Naive thymus-derived CD8-positive, alpha-beta T cell (primary cell): ENCODE measurements at regions not wholly inside any gene's neighbourhood (a gene's known extent, or its start where the extent isn't known, plus 50 kb on each side); places are given as distances from the start of the nearest gene placed in this dataset.
"Not testable (repeated sequence)": the region's sequence is repeated elsewhere in the genome, so short reads cannot be mapped to it uniquely, and the experiment has no call there.

Source experiments
- ATAC-seq, 2 donors: fragments of 150-1000 bp; cut with Tn5 transposase in 1 of 2; sonication (Bioruptor Pico), chemical (Tn5 transposase) in 1 of 2; 1 replicate in 1 of 2; 2 replicates in 1 of 2; pipeline ENCODE4 v1.10.0; 2021; ENCODE audit warnings: mild to moderate bottlenecking in 2 of 2, moderate library complexity in 2 of 2
- POLR2A ChIA-PET: fragments of 350-600 bp; sonication (Branson Sonifier 250); formaldehyde crosslinking; loops from one replicate; lab custom pipeline; 2021; ENCODE audit warnings: antibody characterized with exemption; lab: Charles Lee
- DNase-seq, 10 donors: peaks; one replicate each; pipeline versions ENCODE4 v3.0.0 to v3.0.0-alpha.2; 2020 to 2022
- H3K27ac Mint-ChIP-seq, 10 donors: one replicate each; pipeline ENCODE4 v1.8.0; 2020 to 2022; ENCODE audit warnings: mild to moderate bottlenecking in 10 of 10, mixed read lengths in 10 of 10, moderate library complexity in 4 of 10, inconsistent platforms in 1 of 10
- H3K27me3 Mint-ChIP-seq, 5 donors: one replicate each; pipeline ENCODE4 v1.8.0; 2021 to 2022; ENCODE audit warnings: mixed read lengths in 5 of 5
- H3K36me3 Mint-ChIP-seq, 3 donors: one replicate each; pipeline ENCODE4 v1.8.0; 2020 to 2022; ENCODE audit warnings: mixed read lengths in 3 of 3, mild to moderate bottlenecking in 2 of 3, inconsistent platforms in 1 of 3
- H3K4me1 Mint-ChIP-seq, 4 donors: one replicate each; pipeline ENCODE4 v1.8.0; 2021 to 2022; ENCODE audit warnings: mixed read lengths in 4 of 4
- H3K4me3 Mint-ChIP-seq, 10 donors: one replicate each; pipeline ENCODE4 v1.8.0; 2020 to 2022; ENCODE audit warnings: mild to moderate bottlenecking in 10 of 10, mixed read lengths in 10 of 10, moderate library complexity in 6 of 10, inconsistent platforms in 1 of 10
- H3K9me3 Mint-ChIP-seq, 9 donors: one replicate each; pipeline ENCODE4 v1.8.0; 2020 to 2022; ENCODE audit warnings: mixed read lengths in 9 of 9, mild to moderate bottlenecking in 3 of 9, inconsistent platforms in 1 of 9, moderate library complexity in 1 of 9

DNA sequence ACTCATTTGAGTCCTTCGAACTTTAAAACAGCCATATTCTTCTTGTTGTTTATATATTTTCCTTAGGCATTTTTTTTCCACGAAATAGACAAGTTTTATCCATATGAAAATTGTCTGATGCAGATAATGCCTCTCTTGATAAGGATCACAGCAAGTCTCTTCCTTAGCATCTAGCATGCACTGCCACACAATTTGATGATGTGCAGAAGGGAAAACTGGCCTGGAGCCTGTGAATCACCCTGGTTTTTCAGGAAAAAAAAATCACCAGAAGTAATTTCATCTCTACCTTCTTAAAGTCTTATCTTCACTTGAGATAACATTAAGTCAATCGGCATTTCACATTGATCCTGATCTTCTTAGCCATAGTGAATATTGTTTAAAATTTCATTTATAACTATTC lies 199.8 kb downstream of the TENT5A start:
- DNase-seq (no peak), ATAC-seq (no peak)
- no peak overlapping the region for H3K27ac Mint-ChIP-seq
- no peak overlapping the region for H3K4me3 Mint-ChIP-seq
- peaks cover 0 to 22% (median 4%) of the 10 kb centered on the region in 9 donors for H3K9me3 Mint-ChIP-seq
- no peaks in the 10 kb centered on the region for H3K4me1 Mint-ChIP-seq
- no peaks in the 10 kb centered on the region for H3K36me3 Mint-ChIP-seq
- no peaks in the 10 kb centered on the region for H3K27me3 Mint-ChIP-seq
- POLR2A ChIA-PET = no interaction called here

DNA sequence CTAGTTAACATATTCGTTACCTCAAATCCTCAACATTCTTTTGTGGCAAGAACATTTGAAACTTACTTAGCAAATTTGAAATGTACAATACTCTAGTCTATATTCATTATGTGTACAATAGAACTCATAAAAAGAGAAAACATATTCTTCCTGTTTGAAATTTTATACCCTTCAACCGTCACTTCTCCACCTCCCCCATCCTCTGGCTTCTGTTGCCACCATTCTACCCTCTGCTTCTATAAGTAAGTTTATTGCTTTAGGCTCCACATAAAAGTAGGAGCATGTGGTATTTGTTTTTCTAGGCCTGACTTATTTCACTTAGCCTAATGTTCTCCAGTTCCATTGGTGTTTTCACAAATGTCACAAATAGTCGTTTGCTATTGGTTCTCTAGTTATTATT lies 205.3 kb downstream of the TENT5A start:
- H3K4me1 Mint-ChIP-seq = no peaks in the 10 kb centered on the region
- no peaks in the 10 kb centered on the region for H3K36me3 Mint-ChIP-seq
- no peak overlapping the region for H3K4me3 Mint-ChIP-seq
- peaks cover 2 to 33% (median 10%) of the 10 kb centered on the region in 9 donors for H3K9me3 Mint-ChIP-seq
- H3K27me3 Mint-ChIP-seq = no peaks in the 10 kb centered on the region
- DNase-seq (no peak), ATAC-seq (no peak)
- no peak overlapping the region for H3K27ac Mint-ChIP-seq
- POLR2A ChIA-PET = no interaction called here

DNA sequence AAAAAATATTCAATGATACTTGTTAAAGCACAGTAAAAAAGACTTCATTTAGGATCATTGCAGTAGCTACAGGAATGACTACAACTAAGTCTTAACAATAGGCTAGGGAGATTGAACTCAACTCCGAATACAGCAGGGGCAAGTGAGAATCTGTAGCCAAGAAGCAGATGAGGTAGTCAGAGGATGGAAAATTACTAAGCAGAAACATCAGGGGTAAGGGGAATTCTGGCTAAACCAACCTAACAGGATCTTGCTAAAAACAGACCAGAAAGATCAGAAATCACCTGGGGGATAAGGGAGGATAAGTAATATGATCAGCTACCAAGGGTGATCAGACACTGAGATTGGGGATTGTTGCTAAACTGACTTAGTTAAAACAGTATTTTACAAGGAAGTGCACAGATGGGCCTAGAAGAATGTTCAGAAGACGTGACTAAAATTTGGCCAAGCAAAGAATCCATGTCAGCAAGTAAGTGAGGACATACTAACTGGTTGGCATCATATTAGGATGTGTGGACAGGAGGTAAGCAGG lies 217.5 kb downstream of the TENT5A start:
- Mint-ChIP-seq H3K27ac (no peak overlapping the region), H3K4me1 (no peaks in the 10 kb centered on the region), H3K4me3 (no peak overlapping the region), H3K36me3 (peaks cover 0 to 1% (median 0%) of the 10 kb centered on the region in 3 donors), H3K27me3 (no peaks in the 10 kb centered on the region), H3K9me3 (peaks cover 0 to 11% (median 1%) of the 10 kb centered on the region in 9 donors)
- ATAC-seq (no peak), DNase-seq (no peak)
- POLR2A ChIA-PET = no interaction called here

DNA sequence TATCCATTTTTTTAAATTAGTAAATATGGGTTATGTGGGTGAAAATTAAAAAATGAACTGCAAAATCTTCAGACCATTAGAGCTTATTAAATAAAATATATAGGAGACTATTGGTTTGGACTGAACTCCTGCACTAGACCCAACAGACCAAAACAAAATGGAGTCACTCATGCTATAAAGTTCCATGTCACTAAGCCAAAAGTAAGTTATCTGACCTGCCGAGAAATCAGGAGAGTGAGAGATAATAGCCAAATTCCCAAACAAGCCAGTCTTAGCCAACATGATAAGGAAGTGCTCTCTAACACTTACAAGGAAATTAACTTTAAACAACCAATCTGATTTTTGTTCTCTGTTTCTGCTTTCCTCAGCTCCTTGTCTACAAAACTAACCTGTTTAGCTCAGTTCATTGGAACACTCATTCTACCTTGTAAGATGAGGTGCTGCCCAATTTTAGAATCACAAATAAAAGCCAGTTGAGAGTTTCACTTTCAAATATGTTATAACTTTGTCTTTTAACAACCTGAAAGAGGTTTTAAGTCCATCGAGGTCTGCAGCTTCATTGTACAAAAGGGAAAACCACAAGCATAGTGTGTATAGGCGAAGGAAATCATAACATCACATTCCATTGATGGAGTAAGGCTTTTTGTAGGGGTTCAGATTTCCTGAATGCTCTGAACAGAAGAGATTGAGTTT lies 220.5 kb downstream of the TENT5A start:
- no peaks in the 10 kb centered on the region for H3K27me3 Mint-ChIP-seq
- POLR2A ChIA-PET = no interaction called here
- H3K4me1 Mint-ChIP-seq = no peaks in the 10 kb centered on the region
- peaks cover 0 to 1% (median 0%) of the 10 kb centered on the region in 3 donors for H3K36me3 Mint-ChIP-seq
- H3K27ac Mint-ChIP-seq = no peak overlapping the region
- DNase-seq (no peak), ATAC-seq (no peak)
- no peak overlapping the region for H3K4me3 Mint-ChIP-seq
- H3K9me3 Mint-ChIP-seq = peaks cover 0 to 11% (median 1%) of the 10 kb centered on the region in 9 donors

DNA sequence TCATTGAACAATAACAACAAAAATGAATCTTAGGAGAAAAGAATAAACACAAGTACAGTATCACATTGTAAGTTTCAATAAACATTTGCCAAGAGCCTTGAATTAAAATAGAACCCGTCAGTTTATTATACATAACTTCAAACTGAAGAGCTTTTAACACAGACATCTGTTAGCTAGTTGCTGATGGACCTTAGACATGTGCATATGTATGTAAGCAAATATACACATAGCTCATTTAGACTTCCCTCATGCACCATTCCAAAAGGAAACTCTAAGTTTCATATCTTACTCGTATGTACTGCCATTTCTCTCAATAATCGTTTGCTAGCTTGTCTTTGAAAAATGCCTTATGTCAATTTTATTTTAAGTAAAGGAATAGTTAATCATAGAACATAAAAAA lies 235.0 kb downstream of the TENT5A start:
- POLR2A ChIA-PET = no interaction called here
- DNase-seq (no peak), ATAC-seq (no peak)
- peaks cover 0 to 20% (median 2%) of the 10 kb centered on the region in 9 donors for H3K9me3 Mint-ChIP-seq
- no peak overlapping the region for H3K27ac Mint-ChIP-seq
- no peaks in the 10 kb centered on the region for H3K36me3 Mint-ChIP-seq
- no peaks in the 10 kb centered on the region for H3K4me1 Mint-ChIP-seq
- H3K4me3 Mint-ChIP-seq = no peak overlapping the region
- no peaks in the 10 kb centered on the region for H3K27me3 Mint-ChIP-seq

DNA sequence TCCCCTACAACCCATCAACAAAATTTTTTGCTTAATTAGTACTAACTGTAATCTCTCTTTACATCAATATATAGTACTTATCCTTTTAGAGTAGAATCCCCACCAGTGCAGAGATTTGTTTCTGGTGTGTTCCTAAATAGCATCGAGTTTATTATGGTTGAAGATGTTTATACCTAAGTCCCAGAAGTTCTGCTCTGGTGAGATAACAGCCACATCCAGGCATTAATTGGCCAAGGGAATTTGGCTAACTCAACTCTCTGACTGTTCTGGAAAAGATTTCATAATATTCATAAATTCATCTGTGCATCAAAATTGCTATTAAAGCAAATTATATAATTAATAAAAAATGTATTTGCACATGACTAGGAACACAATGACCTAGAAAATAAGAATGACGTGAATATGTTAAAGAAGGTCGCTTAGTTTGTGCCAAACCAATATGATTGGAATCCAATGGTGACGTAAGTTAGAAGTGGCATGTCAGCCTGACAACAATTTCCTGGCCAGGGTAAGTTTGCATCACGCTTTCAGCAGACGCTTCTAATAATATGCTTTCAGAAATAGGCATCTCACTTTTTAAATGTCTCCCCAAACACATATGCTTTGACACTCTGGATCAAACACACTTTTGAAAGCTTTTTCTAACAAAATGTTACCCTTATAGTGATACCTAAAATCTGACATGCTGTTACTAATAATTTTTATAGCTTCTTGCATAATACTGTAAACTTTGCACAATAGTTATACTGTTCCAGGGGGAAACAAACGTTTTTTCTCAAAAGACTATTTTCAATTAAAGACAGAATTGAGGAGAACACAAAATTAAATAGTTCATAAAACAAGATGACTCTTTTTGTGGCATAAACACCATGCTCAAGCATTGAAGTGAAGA lies 236.7 kb downstream of the TENT5A start:
- ATAC-seq (no peak), DNase-seq (no peak)
- POLR2A ChIA-PET = no interaction called here
- Mint-ChIP-seq H3K9me3 (peaks cover 0 to 20% (median 2%) of the 10 kb centered on the region in 9 donors), H3K36me3 (no peaks in the 10 kb centered on the region), H3K27ac (no peak overlapping the region), H3K4me1 (no peaks in the 10 kb centered on the region), H3K4me3 (no peak overlapping the region), H3K27me3 (no peaks in the 10 kb centered on the region)

DNA sequence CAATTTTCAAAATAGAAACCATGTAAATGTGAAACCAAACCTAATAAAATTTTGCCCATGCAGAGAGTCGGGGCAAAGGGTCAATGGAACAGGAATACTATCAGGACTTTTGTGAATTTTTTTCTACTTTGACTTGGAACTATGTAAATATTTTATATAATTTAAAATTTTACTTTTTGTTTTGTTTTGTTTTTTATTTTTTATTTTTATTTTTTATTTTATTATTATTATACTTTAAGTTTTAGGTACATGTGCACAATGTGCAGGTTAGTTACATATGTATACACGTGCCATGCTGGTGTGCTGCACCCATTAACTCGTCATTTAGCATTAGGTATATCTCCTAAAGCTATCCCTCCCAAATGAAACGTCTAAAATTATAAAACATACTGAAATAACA lies 238.3 kb downstream of the TENT5A start:
- H3K27me3 Mint-ChIP-seq, H3K4me1 Mint-ChIP-seq, POLR2A ChIA-PET: not testable (repeated sequence)

DNA sequence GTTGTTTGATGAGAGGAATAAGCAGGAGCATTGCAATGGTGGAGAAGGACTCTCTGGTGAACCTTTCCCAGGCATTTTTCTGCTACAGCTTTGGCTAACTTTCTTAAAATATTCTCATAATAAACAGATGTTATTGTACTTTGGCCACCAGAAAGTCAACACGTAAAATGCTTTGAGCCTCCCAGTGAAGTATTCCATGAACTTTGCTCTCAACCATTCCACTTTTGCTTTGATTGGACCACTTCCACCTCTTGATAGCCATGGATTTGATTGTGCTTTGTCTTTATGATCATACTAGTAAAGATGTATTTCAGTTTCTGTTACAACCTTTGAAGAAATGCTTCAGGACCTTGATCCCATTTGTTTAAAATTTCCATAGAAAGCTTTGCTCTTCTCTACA lies 241.1 kb downstream of the TENT5A start:
- H3K36me3 Mint-ChIP-seq = no peaks in the 10 kb centered on the region
- no peak for ATAC-seq
- H3K4me3 Mint-ChIP-seq = no peak overlapping the region
- H3K27ac Mint-ChIP-seq = no peak overlapping the region
- no peak for DNase-seq
- H3K27me3 Mint-ChIP-seq = no peaks in the 10 kb centered on the region
- H3K4me1 Mint-ChIP-seq = no peaks in the 10 kb centered on the region
- POLR2A ChIA-PET = no interaction called here
- peaks cover 0 to 18% (median 10%) of the 10 kb centered on the region in 9 donors for H3K9me3 Mint-ChIP-seq

More for the DNA sequence above, 238.3 kb downstream of the TENT5A start:
- H3K27ac Mint-ChIP-seq, DNase-seq, H3K36me3 Mint-ChIP-seq, H3K4me3 Mint-ChIP-seq, ATAC-seq: not testable (repeated sequence)
- peaks cover 0 to 17% (median 6%) of the 10 kb centered on the region in 9 donors for H3K9me3 Mint-ChIP-seq

DNA sequence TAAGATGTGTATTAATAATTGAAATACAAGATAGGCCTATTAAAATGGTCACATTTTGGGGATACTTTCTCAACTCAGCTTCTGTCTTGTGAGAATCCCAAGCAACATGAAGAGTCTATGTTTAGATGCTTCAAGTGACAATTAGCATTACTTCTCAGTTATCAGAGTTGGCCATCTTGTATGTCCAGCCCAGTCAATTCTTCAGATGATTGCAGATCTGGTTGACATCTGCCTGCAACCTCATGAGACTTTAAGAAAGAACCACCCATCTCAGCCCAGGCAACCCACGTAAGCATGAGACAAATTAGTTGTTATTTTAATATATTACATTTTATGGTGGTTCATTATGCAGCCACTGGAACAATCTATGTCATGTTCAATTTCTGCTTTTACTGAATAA lies 256.5 kb downstream of the TENT5A start:
- Mint-ChIP-seq H3K4me3 (no peak overlapping the region), H3K4me1 (peaks cover 0 to 2% (median 0%) of the 10 kb centered on the region in 4 donors), H3K36me3 (peaks cover 0 to 7% (median 0%) of the 10 kb centered on the region in 3 donors), H3K9me3 (peaks cover 0 to 29% (median 18%) of the 10 kb centered on the region in 9 donors), H3K27ac (no peak overlapping the region), H3K27me3 (peaks cover 0 to 4% (median 0%) of the 10 kb centered on the region in 5 donors)
- DNase-seq (no peak), ATAC-seq (no peak)
- POLR2A ChIA-PET = no interaction called here

DNA sequence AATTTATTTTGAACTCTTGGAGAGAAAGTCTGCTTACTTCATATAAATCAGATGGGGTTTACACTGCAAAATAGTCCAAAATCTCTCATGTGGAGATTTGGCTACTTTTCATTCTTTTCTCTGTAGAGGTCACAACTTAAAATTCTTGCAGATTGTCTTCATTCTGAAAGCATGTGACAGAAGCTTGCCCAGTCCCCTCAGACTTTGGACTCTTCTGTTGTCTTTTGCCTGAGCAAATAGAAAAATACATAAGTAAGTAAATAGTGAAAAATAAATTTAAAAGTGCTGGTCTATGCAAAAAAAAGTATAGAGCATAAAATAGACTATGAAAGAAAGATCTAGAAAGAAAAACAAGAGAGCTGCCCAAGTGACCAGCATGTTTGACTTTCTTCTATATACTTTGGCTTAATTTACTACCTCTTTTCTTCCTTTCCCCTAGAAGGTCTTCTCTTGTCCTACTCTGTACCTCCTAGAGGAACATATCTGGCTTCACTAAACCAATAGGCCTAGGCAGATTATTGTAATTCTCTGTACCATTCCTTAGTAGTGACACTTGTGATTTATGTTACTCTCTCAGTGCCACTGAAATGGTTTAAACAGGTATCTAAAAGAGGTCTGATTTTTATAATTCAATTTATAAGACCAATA lies 260.9 kb downstream of the TENT5A start:
- no peak for ATAC-seq
- H3K27me3 Mint-ChIP-seq = peaks cover 0 to 1% (median 0%) of the 10 kb centered on the region in 5 donors
- POLR2A ChIA-PET = no interaction called here
- peaks cover 0 to 18% (median 6%) of the 10 kb centered on the region in 9 donors for H3K9me3 Mint-ChIP-seq
- no peaks in the 10 kb centered on the region for H3K36me3 Mint-ChIP-seq
- no peaks in the 10 kb centered on the region for H3K4me1 Mint-ChIP-seq
- DNase-seq = no peak
- no peak overlapping the region for H3K27ac Mint-ChIP-seq
- no peak overlapping the region for H3K4me3 Mint-ChIP-seq

DNA sequence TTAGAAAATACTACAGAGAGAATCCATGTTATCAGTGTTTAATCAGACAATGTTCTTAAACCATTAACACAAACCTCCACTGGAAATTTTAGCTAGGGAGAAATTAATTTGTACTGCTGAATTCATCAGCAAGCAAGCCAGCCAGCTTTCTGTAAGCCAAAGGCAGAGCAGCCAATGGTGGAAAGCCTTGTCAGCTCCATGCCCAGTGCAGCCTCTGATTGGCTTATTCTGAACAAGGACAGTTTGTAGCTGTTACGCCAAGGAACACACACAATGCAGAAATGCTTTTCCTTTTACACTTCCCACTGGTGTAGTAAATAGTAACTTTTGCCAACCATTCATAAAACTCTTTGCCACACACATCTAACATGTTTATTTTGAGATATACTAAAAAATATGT lies 265.0 kb downstream of the TENT5A start:
- no peak overlapping the region for H3K4me3 Mint-ChIP-seq
- no peak for DNase-seq
- ATAC-seq = no peak
- no peaks in the 10 kb centered on the region for H3K36me3 Mint-ChIP-seq
- H3K27ac Mint-ChIP-seq = no peak overlapping the region
- H3K4me1 Mint-ChIP-seq = no peaks in the 10 kb centered on the region
- POLR2A ChIA-PET = no interaction called here
- H3K27me3 Mint-ChIP-seq = peaks cover 0 to 3% (median 0%) of the 10 kb centered on the region in 5 donors
- peaks cover 0 to 6% (median 0%) of the 10 kb centered on the region in 9 donors for H3K9me3 Mint-ChIP-seq

DNA sequence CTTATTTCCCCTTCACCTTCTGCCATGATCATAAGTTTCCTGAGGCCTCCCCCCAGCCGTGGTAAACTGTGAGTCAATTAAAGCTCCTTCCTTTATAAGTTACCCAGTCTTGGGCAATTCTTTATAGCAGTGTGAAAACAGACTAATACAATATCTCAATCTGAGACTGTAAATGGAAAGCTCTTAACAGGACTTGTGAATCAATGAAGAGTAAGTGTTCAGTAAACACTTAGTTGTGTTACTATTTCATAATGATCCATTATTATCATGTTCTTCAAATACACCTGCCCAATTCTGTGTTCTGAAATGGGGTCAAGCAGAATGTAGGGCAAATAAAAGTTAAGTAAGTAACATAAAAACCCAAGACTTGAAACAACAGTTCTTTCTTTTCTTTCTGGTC lies 266.2 kb downstream of the TENT5A start:
- no peak for ATAC-seq
- H3K4me3 Mint-ChIP-seq = no peak overlapping the region
- no peak for DNase-seq
- peaks cover 0 to 3% (median 0%) of the 10 kb centered on the region in 5 donors for H3K27me3 Mint-ChIP-seq
- peaks cover 0 to 6% (median 0%) of the 10 kb centered on the region in 9 donors for H3K9me3 Mint-ChIP-seq
- no peaks in the 10 kb centered on the region for H3K4me1 Mint-ChIP-seq
- H3K27ac Mint-ChIP-seq = no peak overlapping the region
- H3K36me3 Mint-ChIP-seq = no peaks in the 10 kb centered on the region
- POLR2A ChIA-PET = no interaction called here
